ENCODE measurements at regions not wholly inside any gene's neighbourhood (a gene's known extent, or its start where the extent isn't known, plus 50 kb on each side); places are given as distances from the start of the nearest gene placed in this dataset.

- TF ChIP-seq CTCF (IDR thresholded peaks at IDR 0.05 in 2 of 3, conservative IDR thresholded peaks at IDR 0.05 in 1 of 3; ENCODE audit: borderline replicate concordance in 1 of 3, insufficient read depth in 1 of 3, low read depth in 2 of 3, low read length in 2 of 3) (no peak), CEBPB (IDR thresholded peaks at IDR 0.05; ENCODE audit: low read depth) (no peak), RAD21 (IDR thresholded peaks at IDR 0.05; ENCODE audit: low read depth) (no peak), POLR2A (IDR thresholded peaks at IDR 0.05; ENCODE audit: borderline replicate concordance, extremely low read depth, insufficient read depth, insufficient read length) (no peak), SIN3A (IDR thresholded peaks at IDR 0.05; ENCODE audit: low read depth) (no peak), ZNF274 (IDR thresholded peaks at IDR 0.05; ENCODE audit: low read depth, low read length) (no peak), POLR2AphosphoS5 (IDR thresholded peaks at IDR 0.05; ENCODE audit: low read depth, low read length) (no peak), EGR1 (IDR thresholded peaks at IDR 0.05; ENCODE audit: low read depth) (no peak), YY1 (IDR thresholded peaks at IDR 0.05; ENCODE audit: extremely low read depth, insufficient replicate concordance, low read depth, low read length) (no peak)
- TF ChIP-seq, protein P1, sequence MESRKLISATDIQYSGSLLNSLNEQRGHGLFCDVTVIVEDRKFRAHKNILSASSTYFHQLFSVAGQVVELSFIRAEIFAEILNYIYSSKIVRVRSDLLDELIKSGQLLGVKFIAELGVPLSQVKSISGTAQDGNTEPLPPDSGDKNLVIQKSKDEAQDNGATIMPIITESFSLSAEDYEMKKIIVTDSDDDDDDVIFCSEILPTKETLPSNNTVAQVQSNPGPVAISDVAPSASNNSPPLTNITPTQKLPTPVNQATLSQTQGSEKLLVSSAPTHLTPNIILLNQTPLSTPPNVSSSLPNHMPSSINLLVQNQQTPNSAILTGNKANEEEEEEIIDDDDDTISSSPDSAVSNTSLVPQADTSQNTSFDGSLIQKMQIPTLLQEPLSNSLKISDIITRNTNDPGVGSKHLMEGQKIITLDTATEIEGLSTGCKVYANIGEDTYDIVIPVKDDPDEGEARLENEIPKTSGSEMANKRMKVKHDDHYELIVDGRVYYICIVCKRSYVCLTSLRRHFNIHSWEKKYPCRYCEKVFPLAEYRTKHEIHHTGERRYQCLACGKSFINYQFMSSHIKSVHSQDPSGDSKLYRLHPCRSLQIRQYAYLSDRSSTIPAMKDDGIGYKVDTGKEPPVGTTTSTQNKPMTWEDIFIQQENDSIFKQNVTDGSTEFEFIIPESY (IDR thresholded peaks at IDR 0.05; ENCODE audit: extremely low read depth, insufficient replicate concordance, low read length), result no peak
These were observed 59.9 kb upstream of the ITGA4 start for GRCh38 chr2:181397331-181397730.

All from HCT116 (cell line).